Nephron (organoid): ENCODE measurements at regions not wholly inside any gene's neighbourhood (a gene's known extent, or its start where the extent isn't known, plus 50 kb on each side); places are given as distances from the start of the nearest gene placed in this dataset.

Experiments used
- H3K27ac Mint-ChIP-seq, 3 experiments: 2 replicates each; pipeline ENCODE4 v1.8.0; 2020; ENCODE audit warnings: mixed read lengths in 3 of 3, mild to moderate bottlenecking in 2 of 3, moderate library complexity in 1 of 3
- H3K27me3 Mint-ChIP-seq: 2 replicates; pipeline ENCODE4 v1.8.0; 2021; ENCODE audit warnings: low read depth, mild to moderate bottlenecking, moderate library complexity, mixed read lengths
- H3K36me3 Mint-ChIP-seq: 2 replicates; pipeline ENCODE4 v1.8.0; 2020; ENCODE audit warnings: low read depth, mixed read lengths
- H3K4me1 Mint-ChIP-seq: 2 replicates; pipeline ENCODE4 v1.8.0; 2020; ENCODE audit warnings: mixed read lengths
- H3K4me3 Mint-ChIP-seq, 3 experiments: 2 replicates each; pipeline ENCODE4 v1.8.0; 2020; ENCODE audit warnings: mild to moderate bottlenecking in 3 of 3, mixed read lengths in 3 of 3, moderate library complexity in 2 of 3
- H3K9me3 Mint-ChIP-seq: 2 replicates; pipeline ENCODE4 v1.8.0; 2020; ENCODE audit warnings: mixed read lengths
- CTCF ChIP-seq, 3 experiments: fragments of 200-600 bp; sonication (generic); IDR thresholded peaks; one replicate each; pipeline ENCODE4 v1.5.0; 2021; ENCODE audit warnings: antibody characterized with exemption in 3 of 3; ENCODE audit not compliant: unreplicated experiment in 3 of 3

DNA sequence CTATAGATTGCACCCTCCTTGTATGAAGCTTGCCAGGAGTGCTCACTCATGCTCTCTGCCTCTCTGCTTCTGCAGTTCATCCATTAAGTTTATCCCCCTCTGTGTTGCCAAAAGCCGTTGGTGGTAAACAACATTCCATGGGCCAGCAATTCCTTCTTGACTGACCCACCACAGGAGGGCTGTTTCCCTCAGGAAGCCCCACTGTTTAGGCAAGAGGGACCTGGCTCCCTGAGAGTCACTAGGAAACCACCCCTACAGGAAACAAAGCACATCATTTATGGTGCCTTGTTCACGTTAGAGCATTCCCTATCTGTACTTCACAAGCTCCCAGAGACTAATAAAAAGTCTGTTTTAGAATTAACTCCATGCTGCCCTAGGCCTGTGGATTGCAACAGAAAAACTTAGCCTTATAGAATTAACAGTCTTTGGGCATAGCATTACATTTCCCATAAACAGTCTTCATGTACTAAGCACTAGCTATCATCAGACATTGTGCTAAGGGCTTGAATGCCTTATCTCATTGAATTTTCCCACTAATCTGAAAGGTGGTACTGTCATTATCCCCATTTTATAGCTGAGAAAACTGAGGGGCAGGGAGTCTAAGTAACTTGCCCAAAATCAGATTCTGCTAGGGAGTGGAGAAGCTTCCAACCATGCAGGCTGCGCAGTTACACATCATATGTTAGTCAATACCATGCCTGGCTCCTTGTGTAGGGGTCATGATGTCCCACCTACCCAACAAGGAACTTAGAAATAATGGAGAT is 149.9 kb downstream of the SHQ1 start:
- H3K9me3 Mint-ChIP-seq, result no peaks in the 10 kb centered on the region
- H3K4me1 Mint-ChIP-seq, result peaks cover 24% of the 10 kb centered on the region
- H3K27ac Mint-ChIP-seq, result peak overlapping the region in 2 of 3 experiments; percentile 11 to 77
- no peak overlapping the region for H3K4me3 Mint-ChIP-seq
- TF ChIP-seq CTCF (IDR thresholded peaks at IDR 0.05; ENCODE audit: unreplicated experiment in 3 of 3), result no peak
- H3K27me3 Mint-ChIP-seq, result peaks cover 5% of the 10 kb centered on the region
- H3K36me3 Mint-ChIP-seq, result no peaks in the 10 kb centered on the region

- Mint-ChIP-seq H3K27ac (peak overlapping the region in 2 of 3 experiments; percentile 11 to 77), H3K4me1 (peaks cover 30% of the 10 kb centered on the region), H3K4me3 (no peak overlapping the region), H3K9me3 (no peaks in the 10 kb centered on the region), H3K27me3 (peaks cover 7% of the 10 kb centered on the region), H3K36me3 (no peaks in the 10 kb centered on the region)
- no peak for TF ChIP-seq CTCF (IDR thresholded peaks at IDR 0.05; ENCODE audit: unreplicated experiment in 3 of 3)
Measured at GRCh38 chr3:72697717-72698116, 150.5 kb downstream of the SHQ1 start.

DNA sequence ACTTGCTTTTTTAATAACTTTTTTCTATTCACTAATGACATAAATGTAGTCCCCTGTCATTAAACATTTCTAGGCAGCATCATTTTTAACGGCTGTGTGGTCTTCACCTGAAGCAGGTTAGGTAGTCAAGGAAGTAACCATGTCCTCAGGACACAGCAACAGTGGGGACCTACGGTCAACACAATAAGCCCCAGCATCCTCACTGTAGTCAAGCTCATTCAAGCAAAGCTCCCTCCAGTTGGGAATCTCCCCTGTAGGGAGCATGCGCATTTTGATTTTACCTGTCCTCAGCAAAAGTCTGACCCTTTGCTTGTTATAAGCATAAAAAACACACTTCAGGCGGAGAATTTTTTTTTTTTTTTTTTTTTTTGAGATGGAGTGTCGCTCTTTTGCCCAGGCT is 151.4 kb downstream of the SHQ1 start:
- no peaks in the 10 kb centered on the region for H3K9me3 Mint-ChIP-seq
- TF ChIP-seq CTCF (IDR thresholded peaks at IDR 0.05; ENCODE audit: unreplicated experiment in 3 of 3), result no peak
- no peak overlapping the region for H3K27ac Mint-ChIP-seq
- H3K36me3 Mint-ChIP-seq, result no peaks in the 10 kb centered on the region
- peaks cover 30% of the 10 kb centered on the region for H3K4me1 Mint-ChIP-seq
- peaks cover 7% of the 10 kb centered on the region for H3K27me3 Mint-ChIP-seq
- no peak overlapping the region for H3K4me3 Mint-ChIP-seq

- H3K36me3 Mint-ChIP-seq, result no peaks in the 10 kb centered on the region
- H3K4me3 Mint-ChIP-seq, result no peak overlapping the region
- H3K27ac Mint-ChIP-seq, result peak overlapping the region; percentile 34 to 49 (median 41)
- peaks cover 30% of the 10 kb centered on the region for H3K4me1 Mint-ChIP-seq
- H3K27me3 Mint-ChIP-seq, result peaks cover 11% of the 10 kb centered on the region
- no peaks in the 10 kb centered on the region for H3K9me3 Mint-ChIP-seq
- TF ChIP-seq CTCF (IDR thresholded peaks at IDR 0.05; ENCODE audit: unreplicated experiment in 3 of 3), result no peak
Measured at GRCh38 chr3:72694398-72694797, 153.8 kb downstream of the SHQ1 start.

DNA sequence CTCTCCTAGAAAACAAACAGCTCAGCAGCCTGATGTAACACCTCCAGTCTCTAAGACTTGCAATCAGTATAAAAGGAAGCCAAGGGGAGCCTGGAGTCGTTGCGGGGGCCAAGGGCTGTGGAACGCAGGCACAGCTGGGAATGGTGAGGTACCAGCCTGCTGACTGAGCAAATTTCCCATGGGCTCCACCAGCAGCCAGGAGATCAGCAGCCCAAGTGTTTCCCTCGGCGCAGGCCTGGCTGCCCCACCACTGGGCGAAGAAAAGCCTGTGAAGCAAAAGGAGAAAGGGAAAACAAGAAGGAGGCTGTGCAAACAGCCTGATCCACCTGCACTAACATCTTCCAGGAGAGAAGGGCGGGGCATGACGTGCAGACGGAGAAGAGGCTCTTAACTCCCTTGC is 155.3 kb downstream of the SHQ1 start:
- H3K4me1 Mint-ChIP-seq, result peaks cover 31% of the 10 kb centered on the region

More for the DNA sequence above, 155.3 kb downstream of the SHQ1 start:
- H3K9me3 Mint-ChIP-seq, result no peaks in the 10 kb centered on the region
- no peak overlapping the region for H3K4me3 Mint-ChIP-seq
- peak overlapping the region in 2 of 3 experiments; percentile 11 to 29 for H3K27ac Mint-ChIP-seq
- TF ChIP-seq CTCF (IDR thresholded peaks at IDR 0.05; ENCODE audit: unreplicated experiment in 3 of 3), result no peak
- H3K27me3 Mint-ChIP-seq, result peaks cover 11% of the 10 kb centered on the region
- no peaks in the 10 kb centered on the region for H3K36me3 Mint-ChIP-seq
